WI38 (cell line): ENCODE measurements at regions not wholly inside any gene's neighbourhood (a gene's known extent, or its start where the extent isn't known, plus 50 kb on each side); places are given as distances from the start of the nearest gene placed in this dataset.

Experiments
- H3K4me3 ChIP-seq: 2 replicates; pipeline ENCODE4 v1.5.1; 2011; ENCODE audit warnings: low read depth, mild to moderate bottlenecking, control low read depth, low read length
- TF ChIP-seq, protein P1 (sequence below): IDR thresholded peaks from 2 replicates; pipeline ENCODE4 v1.5.1; 2012; ENCODE audit warnings: low read depth, mild to moderate bottlenecking, control low read depth, low read length

DNA sequence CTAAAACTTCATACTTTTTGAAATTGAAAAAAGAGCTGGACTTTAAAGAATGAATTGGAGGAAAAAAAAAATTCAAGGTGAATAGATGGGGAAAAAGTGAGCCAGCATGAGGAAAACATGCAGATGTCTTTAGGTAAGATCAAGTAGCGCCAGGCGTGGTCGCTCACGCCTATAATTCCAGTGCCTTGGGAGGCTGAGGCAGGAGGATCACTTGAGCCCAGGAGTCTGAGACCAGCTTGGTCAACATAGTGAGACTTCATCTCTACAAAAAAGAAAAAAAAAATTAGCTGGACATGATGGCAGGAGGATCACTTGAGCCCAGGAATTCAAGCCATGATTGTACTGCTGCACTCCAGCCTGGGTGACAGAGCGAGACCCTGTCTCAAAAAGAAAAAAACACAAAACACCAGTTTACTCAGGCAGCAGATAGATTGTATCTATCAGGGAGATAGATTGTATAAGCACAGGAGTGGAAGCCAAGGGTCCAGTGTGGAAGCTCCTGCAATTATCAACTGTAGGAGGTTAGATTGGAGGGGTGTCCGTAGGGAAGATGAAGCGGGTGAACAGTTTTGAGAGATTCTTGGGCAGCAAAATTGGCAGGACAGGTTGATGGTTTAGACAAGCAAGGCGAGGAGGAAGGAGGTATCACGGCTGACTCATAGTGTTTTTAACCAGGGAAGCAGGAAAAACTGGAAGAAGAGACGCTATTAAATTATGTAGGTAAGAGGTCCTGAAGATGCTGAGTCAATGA, 97.6 kb upstream of the ZNF217 start:
- TF ChIP-seq, protein P1, sequence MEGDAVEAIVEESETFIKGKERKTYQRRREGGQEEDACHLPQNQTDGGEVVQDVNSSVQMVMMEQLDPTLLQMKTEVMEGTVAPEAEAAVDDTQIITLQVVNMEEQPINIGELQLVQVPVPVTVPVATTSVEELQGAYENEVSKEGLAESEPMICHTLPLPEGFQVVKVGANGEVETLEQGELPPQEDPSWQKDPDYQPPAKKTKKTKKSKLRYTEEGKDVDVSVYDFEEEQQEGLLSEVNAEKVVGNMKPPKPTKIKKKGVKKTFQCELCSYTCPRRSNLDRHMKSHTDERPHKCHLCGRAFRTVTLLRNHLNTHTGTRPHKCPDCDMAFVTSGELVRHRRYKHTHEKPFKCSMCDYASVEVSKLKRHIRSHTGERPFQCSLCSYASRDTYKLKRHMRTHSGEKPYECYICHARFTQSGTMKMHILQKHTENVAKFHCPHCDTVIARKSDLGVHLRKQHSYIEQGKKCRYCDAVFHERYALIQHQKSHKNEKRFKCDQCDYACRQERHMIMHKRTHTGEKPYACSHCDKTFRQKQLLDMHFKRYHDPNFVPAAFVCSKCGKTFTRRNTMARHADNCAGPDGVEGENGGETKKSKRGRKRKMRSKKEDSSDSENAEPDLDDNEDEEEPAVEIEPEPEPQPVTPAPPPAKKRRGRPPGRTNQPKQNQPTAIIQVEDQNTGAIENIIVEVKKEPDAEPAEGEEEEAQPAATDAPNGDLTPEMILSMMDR, result no peak
- H3K4me3 ChIP-seq, result no peak overlapping the region

DNA sequence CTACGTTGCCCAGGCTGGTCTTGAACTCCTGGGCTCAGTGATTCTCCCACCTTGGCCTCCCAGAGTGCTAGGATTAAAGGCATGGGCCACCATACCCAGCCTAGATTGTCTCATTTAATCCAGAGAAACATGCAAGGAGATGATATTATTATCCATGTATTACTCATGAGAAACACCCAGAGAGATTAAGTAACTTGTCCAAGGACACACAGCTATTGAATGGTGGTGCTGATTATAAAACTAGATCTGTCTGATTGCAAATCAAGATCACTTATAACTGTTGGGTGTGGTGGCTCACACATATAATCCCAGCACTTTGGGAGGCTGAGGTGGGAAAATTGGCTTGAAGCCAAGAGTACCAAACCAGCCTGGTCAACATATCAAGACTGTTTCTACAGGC, 94.4 kb upstream of the ZNF217 start:
- H3K4me3 ChIP-seq, result no peak overlapping the region
- TF ChIP-seq, protein P1, result no peak

DNA sequence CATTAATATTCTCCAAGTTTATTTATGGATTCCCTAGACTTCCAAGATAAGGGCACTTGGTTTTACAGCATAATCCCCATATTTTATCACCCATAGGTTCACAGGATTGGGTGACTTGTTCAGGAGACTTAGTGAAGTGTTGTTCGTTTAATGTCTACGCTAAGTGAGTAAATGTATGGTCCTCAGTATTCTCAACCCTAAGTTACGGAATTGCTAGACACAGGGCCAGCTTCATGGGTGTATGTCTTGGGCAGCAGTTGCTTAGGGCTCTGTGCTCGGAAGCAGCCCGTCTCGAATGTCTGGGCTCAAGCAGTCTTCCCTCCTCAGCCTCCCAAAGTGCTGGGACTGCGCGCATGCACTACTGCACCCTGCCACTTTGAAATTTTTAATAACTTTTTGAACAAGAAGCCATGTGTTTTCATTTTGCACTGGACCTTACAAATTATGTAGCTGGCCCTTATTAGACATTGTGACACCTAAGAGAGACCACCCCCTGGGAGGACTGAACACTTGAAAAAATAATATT, 91.5 kb upstream of the ZNF217 start:
- no peak overlapping the region for H3K4me3 ChIP-seq
- TF ChIP-seq, protein P1, result no peak

DNA sequence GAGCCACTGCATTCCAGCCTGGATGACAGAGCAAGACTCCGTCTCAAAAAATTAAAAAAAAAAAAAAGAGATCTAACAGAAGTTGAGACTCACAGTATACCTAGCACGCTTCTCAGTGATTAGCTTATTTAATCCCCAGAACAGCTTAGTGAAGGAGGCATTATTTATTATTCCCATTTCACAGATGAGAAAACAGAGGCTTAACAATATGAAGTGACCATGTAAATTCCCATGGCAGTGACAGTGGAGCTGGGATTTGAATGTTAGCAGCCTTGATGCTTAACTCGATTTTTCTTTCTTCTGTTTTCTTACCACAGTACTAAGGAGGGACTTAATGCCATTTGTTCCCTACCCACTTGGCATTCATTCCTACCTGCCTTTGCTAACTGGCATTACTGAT, 89.9 kb upstream of the ZNF217 start:
- TF ChIP-seq, protein P1, result no peak
- H3K4me3 ChIP-seq, result no peak overlapping the region

DNA sequence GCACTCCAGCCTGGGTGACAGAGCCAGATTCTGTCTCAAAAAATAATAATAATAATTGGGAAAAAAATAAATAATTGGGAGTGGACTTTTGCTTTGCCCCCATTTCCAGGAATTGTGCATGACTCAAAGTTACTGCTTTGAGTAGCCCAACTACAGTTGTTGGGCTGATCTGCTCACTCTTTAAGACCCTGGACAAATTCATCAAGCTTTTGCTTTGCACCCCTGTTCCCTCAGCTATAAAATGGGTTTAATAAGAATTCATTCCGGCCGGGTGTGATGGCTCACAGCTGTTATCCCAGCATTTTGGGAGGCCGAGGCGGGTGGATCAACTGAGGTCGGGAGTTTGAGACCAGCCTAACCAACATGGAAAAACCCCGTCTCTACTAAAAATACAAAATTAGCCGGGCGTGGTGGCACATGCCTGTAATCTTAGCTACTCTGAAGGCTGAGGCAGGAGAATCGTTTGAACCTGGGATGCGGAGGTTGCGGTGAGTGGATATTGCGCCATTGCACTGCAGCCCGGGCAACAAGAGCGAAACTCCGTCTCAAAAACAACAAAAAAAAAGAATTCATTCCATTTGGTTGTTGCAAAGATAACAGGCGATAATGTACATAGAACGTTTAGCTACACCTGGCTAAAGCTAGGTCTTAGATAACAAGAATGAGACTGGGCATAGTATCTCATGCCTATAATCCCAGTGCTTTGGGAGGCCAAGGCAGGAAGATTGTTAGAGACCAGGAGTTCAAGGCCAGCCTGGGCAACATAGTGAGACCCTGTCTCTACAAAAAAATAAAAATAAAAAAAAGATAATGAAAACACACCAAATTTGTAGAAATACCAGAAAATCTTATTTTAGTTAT, 87.9 kb upstream of the ZNF217 start:
- TF ChIP-seq, protein P1, result no peak
- no peak overlapping the region for H3K4me3 ChIP-seq

DNA sequence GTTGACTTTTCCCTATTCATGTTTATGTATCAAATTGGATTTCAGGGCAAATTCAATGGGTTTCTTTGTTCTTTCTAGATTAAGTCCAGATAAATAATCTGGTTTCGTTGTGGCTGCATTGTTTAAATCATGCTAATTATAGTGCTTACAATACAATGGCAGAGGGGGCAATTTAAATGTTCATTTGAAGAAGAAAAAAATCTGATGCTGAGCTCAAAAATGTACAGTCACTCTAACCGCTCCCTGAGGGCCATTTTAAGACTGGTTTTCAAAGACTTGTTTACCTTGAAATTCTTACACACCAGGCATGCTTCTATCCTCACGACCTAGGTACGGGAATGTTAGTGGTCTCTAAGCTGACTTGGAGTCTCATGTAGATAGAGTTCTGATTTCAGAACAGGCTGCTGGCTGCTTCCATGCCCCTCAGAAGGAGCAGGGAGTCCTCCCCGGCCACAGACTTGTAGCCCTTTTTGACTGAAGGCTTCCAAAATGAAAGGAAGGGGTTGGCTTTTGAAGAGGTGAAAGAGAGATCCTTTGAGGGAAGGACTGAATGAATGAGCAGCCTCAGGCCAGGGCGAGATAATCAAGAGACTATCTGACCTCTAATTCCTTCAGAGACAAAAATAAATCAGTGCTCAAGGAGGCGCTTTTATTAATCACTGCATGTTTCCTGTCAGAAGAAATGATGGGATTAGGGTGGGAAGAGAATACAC, 86.1 kb upstream of the ZNF217 start:
- H3K4me3 ChIP-seq, result no peak overlapping the region
- TF ChIP-seq, protein P1, result no peak
